Subcutaneous abdominal adipose tissue (tissue), 5 donors: ENCODE measurements at regions not wholly inside any gene's neighbourhood (a gene's known extent, or its start where the extent isn't known, plus 50 kb on each side); places are given as distances from the start of the nearest gene placed in this dataset.

ENCODE experiments used
- H3K27ac ChIP-seq: one replicate; pipeline ENCODE4 v1.7.0; 2013; ENCODE audit warnings: low read depth, mild to moderate bottlenecking, inconsistent platforms, low read length, moderate library complexity
- H3K27me3 ChIP-seq, 5 donors: one replicate each; pipeline ENCODE4 v1.7.0; 2013; ENCODE audit warnings: low read length in 5 of 5, inconsistent platforms in 1 of 5; ENCODE audit not compliant: control insufficient read depth in 5 of 5, insufficient read depth in 4 of 5
- H3K36me3 ChIP-seq, 5 donors: one replicate each; pipeline ENCODE4 v1.7.0; 2013; ENCODE audit warnings: low read length in 5 of 5; ENCODE audit not compliant: control insufficient read depth in 5 of 5, insufficient read depth in 5 of 5
- H3K4me1 ChIP-seq, 5 donors: one replicate each; pipeline ENCODE4 v1.7.0; 2013; ENCODE audit warnings: low read length in 5 of 5, mild to moderate bottlenecking in 3 of 5, moderate library complexity in 1 of 5; ENCODE audit not compliant: control insufficient read depth in 5 of 5, insufficient read depth in 5 of 5
- H3K4me3 ChIP-seq, 5 donors: one replicate each; pipeline ENCODE4 v1.7.0; 2013; ENCODE audit warnings: low read length in 5 of 5, low read depth in 1 of 5
- H3K9ac ChIP-seq, 5 donors: one replicate each; pipeline ENCODE4 v1.7.0; 2013; ENCODE audit warnings: low read length in 5 of 5, mild to moderate bottlenecking in 4 of 5, moderate library complexity in 3 of 5
- H3K9me3 ChIP-seq, 5 donors: one replicate each; pipeline ENCODE4 v1.7.0; 2013; ENCODE audit warnings: low read length in 5 of 5; ENCODE audit not compliant: control insufficient read depth in 5 of 5
- donor health status: healthy.
- donor health status: healthy.
- donor health status: healthy.
- donor health status: healthy.
- donor health status: healthy.

DNA sequence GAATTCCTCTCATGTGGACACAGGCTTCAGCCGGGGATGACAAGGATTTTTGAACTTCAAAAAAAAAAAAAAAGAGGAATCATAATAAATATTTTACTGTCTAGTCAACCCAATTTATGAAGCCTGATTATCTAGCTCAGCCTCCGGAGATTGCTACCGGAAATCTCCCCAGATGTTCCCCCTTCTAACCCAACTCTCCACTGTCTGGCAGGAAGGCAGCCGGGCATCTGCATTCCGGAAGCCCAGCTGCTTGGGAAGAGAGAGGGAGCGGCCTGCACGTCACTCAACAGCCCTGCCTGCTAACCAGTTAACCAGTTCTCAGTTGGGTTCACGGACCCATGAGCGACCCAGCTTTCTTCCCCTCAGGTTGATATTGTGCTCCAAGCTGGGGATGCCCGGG is 87.2 kb upstream of the POU3F3 start:
- Histone ChIP-seq H3K9me3 (peaks cover 0 to 2% (median 0%) of the 10 kb centered on the region in 5 donors), H3K4me1 (no peaks in the 10 kb centered on the region), H3K27me3 (no peaks in the 10 kb centered on the region), H3K27ac (no peak overlapping the region), H3K9ac (no peak overlapping the region), H3K36me3 (no peaks in the 10 kb centered on the region), H3K4me3 (no peak overlapping the region)

DNA sequence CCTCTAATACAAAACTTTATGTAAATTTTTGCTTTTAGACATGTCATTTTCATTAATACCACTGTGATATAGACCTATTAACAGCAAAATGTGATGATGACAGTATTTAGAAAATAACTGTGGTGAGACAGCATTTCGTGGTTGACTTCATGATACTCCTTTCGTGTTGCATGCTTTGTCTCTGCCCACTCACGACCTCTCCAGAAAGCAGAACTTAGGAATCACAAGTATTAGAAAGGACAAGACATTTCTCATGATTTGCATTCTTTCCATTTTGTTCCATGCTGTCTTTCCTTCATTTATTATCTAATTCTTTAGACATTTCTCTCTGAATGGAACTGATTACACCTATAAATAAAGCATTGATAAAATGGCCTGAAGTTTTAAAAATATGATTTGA is 85.2 kb upstream of the POU3F3 start:
- Histone ChIP-seq H3K27me3 (no peaks in the 10 kb centered on the region), H3K9me3 (peaks cover 0 to 2% (median 0%) of the 10 kb centered on the region in 5 donors), H3K36me3 (no peaks in the 10 kb centered on the region), H3K4me3 (no peak overlapping the region), H3K4me1 (no peaks in the 10 kb centered on the region), H3K9ac (no peak overlapping the region), H3K27ac (no peak overlapping the region)

DNA sequence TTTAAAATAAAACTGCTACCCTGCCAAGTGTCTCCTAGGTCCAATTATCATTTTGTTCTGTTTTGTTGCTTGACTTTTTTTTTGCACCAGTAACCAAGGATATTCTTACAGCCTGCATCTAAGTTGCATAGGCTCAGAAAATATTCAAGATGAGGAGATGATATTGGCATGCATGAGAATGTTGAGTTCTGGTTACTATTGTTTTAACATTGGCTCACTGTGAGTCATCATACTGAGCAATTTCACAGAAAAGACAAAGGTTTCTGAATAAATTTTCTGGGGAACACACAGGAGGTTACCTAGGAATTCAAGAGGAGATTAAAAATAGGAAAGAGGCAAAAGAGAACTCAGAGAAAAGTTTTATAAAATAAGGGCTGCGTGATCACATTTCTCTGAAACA is 84.8 kb upstream of the POU3F3 start:
- no peaks in the 10 kb centered on the region for H3K36me3 ChIP-seq
- no peak overlapping the region for H3K4me3 ChIP-seq
- no peaks in the 10 kb centered on the region for H3K27me3 ChIP-seq
- H3K9me3 ChIP-seq, result peaks cover 0 to 2% (median 0%) of the 10 kb centered on the region in 5 donors
- no peak overlapping the region for H3K27ac ChIP-seq
- no peaks in the 10 kb centered on the region for H3K4me1 ChIP-seq
- H3K9ac ChIP-seq, result no peak overlapping the region

DNA sequence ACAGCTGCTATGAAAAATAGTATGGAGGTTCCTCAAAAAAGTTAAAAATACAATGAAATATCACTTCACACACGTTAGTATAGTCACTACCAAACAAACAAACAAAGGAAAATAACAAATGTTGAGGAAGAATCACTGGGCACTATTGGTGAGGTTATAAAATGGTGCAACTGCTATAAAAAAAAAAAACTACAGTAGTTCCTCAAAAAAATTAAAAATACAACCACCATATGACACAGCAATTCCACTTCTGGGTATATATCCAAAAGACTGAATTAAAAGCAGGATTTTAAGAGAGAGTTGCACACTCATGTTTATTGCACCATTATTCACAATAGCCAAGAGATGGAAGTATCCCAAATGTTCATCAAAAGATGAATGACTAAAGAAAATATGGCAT is 80.9 kb upstream of the POU3F3 start:
- Histone ChIP-seq H3K9me3 (peaks cover 0 to 2% (median 0%) of the 10 kb centered on the region in 5 donors), H3K36me3 (no peaks in the 10 kb centered on the region), H3K27me3 (no peaks in the 10 kb centered on the region), H3K9ac (no peak overlapping the region), H3K4me1 (no peaks in the 10 kb centered on the region), H3K4me3 (no peak overlapping the region), H3K27ac (no peak overlapping the region)

DNA sequence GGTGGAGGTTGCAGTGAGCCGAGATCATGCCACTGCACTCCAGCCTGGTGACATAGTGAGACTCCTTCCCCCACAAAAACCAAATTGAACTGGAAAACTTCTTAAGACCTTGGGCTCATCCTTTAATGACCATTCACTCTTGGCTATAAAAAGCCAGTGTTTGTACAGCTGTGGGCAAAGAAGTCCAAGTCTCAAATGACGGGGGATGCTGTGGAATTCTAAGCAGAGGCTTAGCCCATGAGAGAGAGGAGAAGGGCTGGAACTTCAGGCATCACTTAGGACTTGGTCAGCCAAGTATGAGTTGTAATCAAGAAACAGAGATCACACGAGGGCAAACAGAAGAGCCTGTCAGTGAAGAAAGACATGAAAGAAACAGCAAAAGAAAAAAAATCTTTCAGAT is 79.3 kb upstream of the POU3F3 start:
- H3K9ac ChIP-seq, result no peak overlapping the region
- no peak overlapping the region for H3K27ac ChIP-seq
- no peaks in the 10 kb centered on the region for H3K36me3 ChIP-seq
- H3K4me1 ChIP-seq, result no peaks in the 10 kb centered on the region
- H3K9me3 ChIP-seq, result peaks cover 0 to 2% (median 0%) of the 10 kb centered on the region in 5 donors
- H3K27me3 ChIP-seq, result no peaks in the 10 kb centered on the region
- no peak overlapping the region for H3K4me3 ChIP-seq

DNA sequence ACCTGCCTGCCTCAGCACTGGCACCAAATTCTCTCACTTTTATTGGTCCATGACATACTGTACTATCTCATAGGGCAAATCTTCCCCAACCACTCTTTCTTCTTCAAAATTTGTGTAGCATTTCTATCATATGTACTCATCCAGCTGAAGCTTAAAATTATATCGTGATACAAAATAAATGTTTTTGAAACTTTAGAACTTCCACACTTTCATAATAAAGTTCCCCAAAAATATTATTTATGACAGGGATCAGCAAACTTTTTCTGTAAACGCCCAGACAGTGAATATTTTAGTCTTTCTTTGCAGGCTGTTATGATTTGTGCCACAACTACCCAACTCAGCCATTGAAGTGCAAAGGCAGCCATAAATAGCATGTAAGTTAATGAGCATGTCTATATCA is 76.2 kb upstream of the POU3F3 start:
- Histone ChIP-seq H3K9me3 (no peaks in the 10 kb centered on the region), H3K27me3 (no peaks in the 10 kb centered on the region)

DNA sequence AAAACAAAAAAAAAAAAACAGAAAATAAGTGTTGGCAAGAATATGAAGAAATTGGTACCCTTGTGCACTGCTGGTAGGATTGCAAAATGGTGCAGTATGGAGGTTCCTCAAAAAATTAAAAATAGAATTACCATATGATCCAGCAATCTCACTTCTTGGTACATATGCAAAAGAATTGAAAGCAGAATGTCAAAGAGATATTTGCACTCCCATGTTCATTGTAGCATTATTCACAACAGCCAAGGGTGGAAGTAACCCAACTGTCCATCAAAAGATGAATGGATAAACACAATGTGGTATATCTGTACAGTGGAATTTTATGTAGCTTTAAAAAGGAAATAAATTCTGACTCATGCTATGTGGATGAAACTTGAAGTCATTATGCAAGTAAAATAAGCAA is 72.8 kb upstream of the POU3F3 start:
- H3K4me1 ChIP-seq, result no peaks in the 10 kb centered on the region
- no peaks in the 10 kb centered on the region for H3K9me3 ChIP-seq
- no peaks in the 10 kb centered on the region for H3K36me3 ChIP-seq
- no peaks in the 10 kb centered on the region for H3K27me3 ChIP-seq
- H3K27ac ChIP-seq, result no peak overlapping the region
- no peak overlapping the region for H3K4me3 ChIP-seq
- no peak overlapping the region for H3K9ac ChIP-seq

More for the DNA sequence above, 76.2 kb upstream of the POU3F3 start:
- Histone ChIP-seq H3K36me3 (no peaks in the 10 kb centered on the region), H3K4me1 (no peaks in the 10 kb centered on the region), H3K4me3 (no peak overlapping the region), H3K9ac (no peak overlapping the region), H3K27ac (no peak overlapping the region)

DNA sequence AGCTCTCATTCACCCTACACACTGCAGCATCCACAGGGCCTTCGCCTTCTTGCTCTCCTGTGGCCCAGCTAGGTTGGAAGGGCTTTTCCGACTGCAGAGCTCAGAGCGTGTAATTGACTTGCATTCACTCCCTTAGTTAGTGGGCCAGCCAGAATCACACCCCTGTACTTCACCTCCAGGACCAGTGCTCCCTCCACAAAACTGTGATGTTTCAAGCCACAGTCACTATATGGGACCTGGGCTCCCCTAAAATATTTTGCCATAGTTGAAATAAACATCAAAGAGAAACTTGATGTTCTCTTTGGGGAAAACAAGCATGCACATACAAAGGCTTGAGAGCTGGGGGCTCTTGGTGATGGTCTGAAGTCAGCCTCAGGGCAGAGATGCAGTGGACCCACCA is 69.7 kb upstream of the POU3F3 start:
- Histone ChIP-seq H3K9me3 (no peaks in the 10 kb centered on the region), H3K27me3 (no peaks in the 10 kb centered on the region), H3K36me3 (no peaks in the 10 kb centered on the region), H3K4me1 (no peaks in the 10 kb centered on the region), H3K27ac (no peak overlapping the region), H3K4me3 (no peak overlapping the region), H3K9ac (no peak overlapping the region)

DNA sequence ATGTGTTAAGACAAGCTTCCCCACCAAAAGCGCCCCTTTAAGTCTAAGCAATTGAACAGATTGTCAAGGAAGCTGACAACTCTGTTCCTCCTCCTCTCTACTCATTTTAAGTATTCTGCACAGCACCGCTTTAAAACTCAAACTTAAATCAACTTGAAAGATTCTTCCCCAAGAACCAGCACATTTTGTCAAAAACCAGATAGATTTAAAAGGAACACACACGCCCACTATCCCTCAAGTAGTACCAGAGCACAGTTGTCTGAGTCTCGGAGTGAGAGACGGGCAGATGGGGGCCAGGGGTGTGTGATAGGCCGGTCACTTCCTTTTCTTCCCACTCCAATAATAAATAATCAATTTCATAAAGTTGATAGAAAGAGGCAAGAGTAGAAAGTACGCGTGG is 67.7 kb upstream of the POU3F3 start:
- Histone ChIP-seq H3K27me3 (no peaks in the 10 kb centered on the region), H3K36me3 (no peaks in the 10 kb centered on the region), H3K9me3 (no peaks in the 10 kb centered on the region), H3K4me1 (peaks cover 3 to 11% (median 9%) of the 10 kb centered on the region in 5 donors), H3K4me3 (no peak overlapping the region), H3K9ac (no peak overlapping the region), H3K27ac (no peak overlapping the region)

DNA sequence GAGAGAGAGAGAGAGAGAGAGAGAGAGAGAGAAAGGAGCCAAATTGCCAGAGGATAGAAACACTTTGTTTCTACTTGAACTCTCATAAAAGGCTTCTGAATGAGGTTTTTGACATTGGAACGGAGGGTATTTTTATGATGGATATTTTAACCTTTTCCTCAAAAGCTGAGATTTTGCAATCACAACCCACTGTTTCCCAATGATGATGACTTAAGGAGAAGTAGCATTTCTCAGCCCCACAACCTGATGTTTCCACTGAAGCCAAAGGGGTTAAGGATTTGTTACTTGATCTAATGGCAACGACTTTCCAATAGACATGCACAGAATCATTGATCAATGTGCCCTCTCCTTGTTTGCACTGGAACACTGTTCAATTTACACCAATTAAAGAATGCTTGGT is 67.1 kb upstream of the POU3F3 start:
- H3K4me1 ChIP-seq, result peaks cover 3 to 17% (median 14%) of the 10 kb centered on the region in 5 donors
- H3K4me3 ChIP-seq, result no peak overlapping the region
- H3K9me3 ChIP-seq, result no peaks in the 10 kb centered on the region
- H3K9ac ChIP-seq, result no peak overlapping the region
- H3K27ac ChIP-seq, result no peak overlapping the region
- no peaks in the 10 kb centered on the region for H3K27me3 ChIP-seq
- H3K36me3 ChIP-seq, result no peaks in the 10 kb centered on the region
